ENCODE measurements at regions not wholly inside any gene's neighbourhood (a gene's known extent, or its start where the extent isn't known, plus 50 kb on each side); places are given as distances from the start of the nearest gene placed in this dataset.
A peak's percentile ranks its signal among the peaks of the same experiment; 100 is the strongest.

DNA sequence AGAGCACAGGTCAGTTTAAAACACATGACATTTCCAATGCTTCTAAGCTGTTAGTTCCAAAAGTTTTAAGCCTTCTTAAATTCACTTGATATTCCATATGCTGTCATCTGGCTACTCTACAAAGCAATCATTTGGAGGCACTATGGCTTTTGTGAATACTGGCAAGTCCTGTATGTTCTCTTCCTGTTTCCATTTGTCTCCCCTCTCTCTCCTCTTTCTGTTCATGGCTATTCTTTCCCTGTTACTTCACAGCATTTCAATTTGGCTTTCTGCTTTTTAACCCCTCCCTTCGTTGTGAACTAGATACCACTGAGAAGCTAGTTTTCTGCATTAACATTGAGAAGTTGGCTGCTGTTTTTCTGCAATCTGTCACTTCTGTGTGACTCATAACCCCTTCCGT lies 1337.2 kb upstream of the CELF4 start:
- no TSS peak for BruUV-seq (replicated peaks)
- peak; percentile 7 for DNase-seq (ENCODE audit: unreplicated experiment)
- TF ChIP-seq CTCF (IDR thresholded peaks at IDR 0.05; ENCODE audit: unreplicated experiment) = no peak
- intact Hi-C loops (cut with micrococcal nuclease) = no loop called here
- Mint-ChIP-seq H3K27me3 (ENCODE audit: insufficient read depth, unreplicated experiment) (no peaks in the 10 kb centered on the region), H3K4me3 (ENCODE audit: unreplicated experiment) (no peak overlapping the region), H3K4me1 (ENCODE audit: insufficient read depth, unreplicated experiment) (peaks cover 5% of the 10 kb centered on the region), H3K9me3 (ENCODE audit: unreplicated experiment) (no peaks in the 10 kb centered on the region), H3K27ac (ENCODE audit: low read depth, unreplicated experiment) (no peak overlapping the region), H3K36me3 (ENCODE audit: insufficient read depth, unreplicated experiment) (no peaks in the 10 kb centered on the region)
- POLR2A ChIA-PET = interaction anchor here (0.6 kb wide), 1 partner anchor 467 kb away, joined by 3 read pairs; no protein-coding TSS in a partner anchor
- CTCF ChIA-PET = interaction anchor here (0.6 kb wide), 1 partner anchor 37 kb away, joined by 5 read pairs; no protein-coding TSS in a partner anchor

DNA sequence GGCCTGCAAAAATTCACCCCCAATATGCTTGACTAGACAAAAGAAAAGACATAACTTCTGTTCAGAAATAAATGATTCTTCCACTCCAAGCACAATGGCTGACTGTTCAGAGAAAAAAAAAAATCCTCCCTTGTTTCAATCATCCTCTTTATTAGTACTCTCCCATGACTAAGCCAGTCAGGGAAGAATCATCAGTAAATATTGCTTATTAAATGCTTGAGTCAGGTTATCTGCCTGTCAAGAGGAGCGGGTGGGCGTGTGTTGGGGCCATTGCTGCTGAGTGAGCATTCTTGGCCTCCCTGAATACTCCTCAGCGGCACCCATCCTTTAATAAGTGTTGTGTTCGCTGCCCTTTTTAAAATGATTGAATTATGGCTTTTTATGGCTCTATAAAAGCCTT lies 1334.8 kb upstream of the CELF4 start:
- ChIA-PET POLR2A (interaction anchor here (0.6 kb wide), 1 partner anchor 538 kb away, joined by 3 read pairs; no protein-coding TSS in a partner anchor), CTCF (interaction anchor here (1.0 kb wide), 1 partner anchor 112 kb away, joined by 3 read pairs; no protein-coding TSS in a partner anchor)
- Mint-ChIP-seq H3K27me3 (ENCODE audit: insufficient read depth, unreplicated experiment) (no peaks in the 10 kb centered on the region), H3K27ac (ENCODE audit: low read depth, unreplicated experiment) (no peak overlapping the region), H3K9me3 (ENCODE audit: unreplicated experiment) (no peaks in the 10 kb centered on the region), H3K36me3 (ENCODE audit: insufficient read depth, unreplicated experiment) (no peaks in the 10 kb centered on the region), H3K4me1 (ENCODE audit: insufficient read depth, unreplicated experiment) (peaks cover 5% of the 10 kb centered on the region), H3K4me3 (ENCODE audit: unreplicated experiment) (no peak overlapping the region)
- intact Hi-C loops (cut with micrococcal nuclease) = no loop called here
- no peak for DNase-seq (ENCODE audit: unreplicated experiment)
- no peak for TF ChIP-seq CTCF (IDR thresholded peaks at IDR 0.05; ENCODE audit: unreplicated experiment)
- BruUV-seq (replicated peaks) = no TSS peak

DNA sequence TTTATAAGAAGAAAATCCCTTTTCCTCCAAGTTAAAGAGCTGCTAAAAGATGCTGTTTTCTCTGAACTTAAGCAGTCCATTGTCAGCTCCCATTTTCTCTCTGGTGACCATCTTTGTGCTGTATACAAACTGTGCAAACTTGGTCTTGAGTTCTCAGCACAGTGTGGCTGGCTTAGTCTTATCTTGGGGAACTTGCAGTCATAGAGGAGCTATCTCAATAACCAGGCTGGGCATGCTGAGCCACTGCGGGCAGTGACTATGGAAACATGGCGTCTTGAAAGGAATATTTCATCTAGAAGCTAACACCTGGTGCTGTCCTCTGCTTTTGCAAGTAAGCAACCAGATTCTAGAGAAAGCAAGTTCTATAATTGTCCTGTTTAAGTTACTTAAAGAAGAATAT lies 1334.4 kb upstream of the CELF4 start:
- intact Hi-C loops (cut with micrococcal nuclease) = no loop called here
- Mint-ChIP-seq H3K27ac (ENCODE audit: low read depth, unreplicated experiment) (no peak overlapping the region), H3K4me3 (ENCODE audit: unreplicated experiment) (no peak overlapping the region), H3K36me3 (ENCODE audit: insufficient read depth, unreplicated experiment) (no peaks in the 10 kb centered on the region), H3K27me3 (ENCODE audit: insufficient read depth, unreplicated experiment) (no peaks in the 10 kb centered on the region), H3K9me3 (ENCODE audit: unreplicated experiment) (no peaks in the 10 kb centered on the region), H3K4me1 (ENCODE audit: insufficient read depth, unreplicated experiment) (peaks cover 5% of the 10 kb centered on the region)
- no peak for TF ChIP-seq CTCF (IDR thresholded peaks at IDR 0.05; ENCODE audit: unreplicated experiment)
- no peak for DNase-seq (ENCODE audit: unreplicated experiment)
- POLR2A ChIA-PET = no interaction called here
- CTCF ChIA-PET = interaction anchor here (1.0 kb wide), 1 partner anchor 111 kb away, joined by 3 read pairs; no protein-coding TSS in a partner anchor
- no TSS peak for BruUV-seq (replicated peaks)

DNA sequence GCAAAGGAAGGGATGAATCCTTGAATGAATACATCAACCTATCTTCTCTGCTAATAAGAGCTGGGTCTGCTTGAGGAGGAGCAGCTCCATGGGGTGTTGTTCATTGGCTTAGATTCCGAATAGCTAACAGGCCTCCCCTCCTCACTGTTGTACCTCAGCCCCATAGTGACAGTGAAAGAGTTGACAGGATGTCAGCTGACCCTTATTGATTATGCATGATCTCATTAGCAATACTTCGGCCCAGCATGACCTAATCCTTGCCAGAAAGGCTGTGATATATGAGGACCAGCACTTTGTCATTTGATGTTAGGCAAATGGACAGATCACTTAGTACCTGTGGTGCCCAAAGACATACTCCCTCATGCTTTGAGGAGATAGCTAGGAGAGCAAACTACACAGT lies 1333.7 kb upstream of the CELF4 start:
- ChIA-PET POLR2A (no interaction called here), CTCF (interaction anchor here (0.7 to 1.0 kb wide), 2 partner anchors 9 to 111 kb away, joined by 3 to 4 read pairs; no protein-coding TSS in a partner anchor)
- Mint-ChIP-seq H3K4me3 (ENCODE audit: unreplicated experiment) (no peak overlapping the region), H3K27me3 (ENCODE audit: insufficient read depth, unreplicated experiment) (no peaks in the 10 kb centered on the region), H3K36me3 (ENCODE audit: insufficient read depth, unreplicated experiment) (no peaks in the 10 kb centered on the region), H3K27ac (ENCODE audit: low read depth, unreplicated experiment) (no peak overlapping the region), H3K9me3 (ENCODE audit: unreplicated experiment) (no peaks in the 10 kb centered on the region), H3K4me1 (ENCODE audit: insufficient read depth, unreplicated experiment) (peaks cover 5% of the 10 kb centered on the region)
- intact Hi-C loops (cut with micrococcal nuclease) = no loop called here
- BruUV-seq (replicated peaks) = no TSS peak
- TF ChIP-seq CTCF (IDR thresholded peaks at IDR 0.05; ENCODE audit: unreplicated experiment) = no peak
- no peak for DNase-seq (ENCODE audit: unreplicated experiment)

All from MCF 10A (cell line).